HL-60 (cell line): ENCODE measurements at regions not wholly inside any gene's neighbourhood (a gene's known extent, or its start where the extent isn't known, plus 50 kb on each side); places are given as distances from the start of the nearest gene placed in this dataset.

Experiments
- DNase-seq, 2 experiments: peaks; one replicate each; pipeline ENCODE4 v3.0.0-alpha.2; 2010 to 2020; ENCODE audit warnings: low read depth in 1 of 2, low spot score in 1 of 2
- H3K27ac ChIP-seq: fragments of 250-450 bp; sonication (Bioruptor Pico); replicated peaks from 2 replicates; pipeline ENCODE4 v1.5.1; 2020; ENCODE audit warnings: mild to moderate bottlenecking, moderate library complexity
- H3K27me3 ChIP-seq: fragments of 250-450 bp; sonication (Bioruptor Pico); 2 replicates; pipeline ENCODE4 v1.5.1; 2021; ENCODE audit warnings: mild to moderate bottlenecking, moderate library complexity; ENCODE audit not compliant: insufficient read depth, poor library complexity, severe bottlenecking
- H3K4me3 ChIP-seq: replicated peaks from 2 replicates; pipeline ENCODE4 v1.5.1; 2011; ENCODE audit warnings: mild to moderate bottlenecking, control low read depth, low read length; ENCODE audit not compliant: insufficient read depth
- GABPA ChIP-seq: IDR thresholded peaks from 2 replicates; pipeline ENCODE4 v1.6.1; 2012; ENCODE audit warnings: low read depth
- POLR2AphosphoS5 ChIP-seq: IDR thresholded peaks from 2 replicates; pipeline ENCODE4 v1.6.1; 2012; ENCODE audit warnings: low read depth
- REST ChIP-seq: IDR thresholded peaks from 2 replicates; pipeline ENCODE4 v1.6.1; 2012; ENCODE audit warnings: low read depth; ENCODE audit not compliant: insufficient replicate concordance
- SPI1 ChIP-seq: IDR thresholded peaks from 2 replicates; pipeline ENCODE4 v1.6.1; 2012; ENCODE audit warnings: low read depth, mild to moderate bottlenecking, borderline replicate concordance
- TF ChIP-seq, protein P1 (sequence below): IDR thresholded peaks from one replicate; pipeline ENCODE4 v1.5.1; 2011; ENCODE audit warnings: low read length, control low read depth, inconsistent platforms; ENCODE audit not compliant: insufficient read depth

DNA sequence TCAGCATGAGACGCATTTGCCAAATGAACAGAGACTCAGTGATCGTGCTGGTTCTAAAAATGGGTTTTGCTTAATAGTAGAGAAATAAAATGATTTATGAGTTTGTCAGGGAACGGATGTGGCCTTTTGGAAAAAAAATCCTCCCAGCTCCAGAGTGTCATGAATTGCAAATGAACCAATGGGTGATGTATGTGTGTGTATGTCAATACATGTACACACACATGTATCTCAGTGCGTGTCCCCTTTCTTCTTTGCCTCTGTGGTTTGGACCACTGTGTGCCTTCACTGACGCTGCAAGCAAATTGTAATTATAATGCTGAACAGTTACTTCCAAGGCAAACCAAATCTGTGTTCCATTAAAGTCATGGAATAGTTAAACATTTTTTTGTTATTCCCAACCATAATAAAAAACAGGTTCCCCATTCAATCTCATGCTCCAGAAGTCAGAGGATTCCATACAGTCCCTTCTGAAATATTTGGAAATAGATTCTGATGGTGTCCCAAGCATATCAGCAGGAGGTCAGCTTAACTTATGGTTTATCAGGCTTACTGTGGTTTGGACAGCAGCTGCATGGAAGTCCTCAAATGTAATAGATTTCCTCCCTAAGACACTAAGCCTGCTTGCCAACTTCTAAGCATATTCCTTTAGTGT is 630.5 kb downstream of the ACTL7B start:
- Histone ChIP-seq H3K27me3 (no peaks in the 10 kb centered on the region), H3K4me3 (no peak overlapping the region), H3K27ac (no peak overlapping the region)
- DNase-seq: no peak
- TF ChIP-seq SPI1: no peak
- no peak for TF ChIP-seq REST
- no peak for TF ChIP-seq POLR2AphosphoS5
- TF ChIP-seq, protein P1, sequence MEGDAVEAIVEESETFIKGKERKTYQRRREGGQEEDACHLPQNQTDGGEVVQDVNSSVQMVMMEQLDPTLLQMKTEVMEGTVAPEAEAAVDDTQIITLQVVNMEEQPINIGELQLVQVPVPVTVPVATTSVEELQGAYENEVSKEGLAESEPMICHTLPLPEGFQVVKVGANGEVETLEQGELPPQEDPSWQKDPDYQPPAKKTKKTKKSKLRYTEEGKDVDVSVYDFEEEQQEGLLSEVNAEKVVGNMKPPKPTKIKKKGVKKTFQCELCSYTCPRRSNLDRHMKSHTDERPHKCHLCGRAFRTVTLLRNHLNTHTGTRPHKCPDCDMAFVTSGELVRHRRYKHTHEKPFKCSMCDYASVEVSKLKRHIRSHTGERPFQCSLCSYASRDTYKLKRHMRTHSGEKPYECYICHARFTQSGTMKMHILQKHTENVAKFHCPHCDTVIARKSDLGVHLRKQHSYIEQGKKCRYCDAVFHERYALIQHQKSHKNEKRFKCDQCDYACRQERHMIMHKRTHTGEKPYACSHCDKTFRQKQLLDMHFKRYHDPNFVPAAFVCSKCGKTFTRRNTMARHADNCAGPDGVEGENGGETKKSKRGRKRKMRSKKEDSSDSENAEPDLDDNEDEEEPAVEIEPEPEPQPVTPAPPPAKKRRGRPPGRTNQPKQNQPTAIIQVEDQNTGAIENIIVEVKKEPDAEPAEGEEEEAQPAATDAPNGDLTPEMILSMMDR: no peak
- TF ChIP-seq GABPA: no peak

GRCh38 chr9:108224716-108225115 is 631.1 kb downstream of the ACTL7B start:
- TF ChIP-seq POLR2AphosphoS5 (no peak), GABPA (no peak), REST (no peak), SPI1 (no peak)
- TF ChIP-seq, protein P1: no peak

GRCh38 chr9:108219664-108220063 is 636.1 kb downstream of the ACTL7B start:
- no peak overlapping the region for H3K4me3 ChIP-seq
- no peaks in the 10 kb centered on the region for H3K27me3 ChIP-seq
- no peak overlapping the region for H3K27ac ChIP-seq
- TF ChIP-seq POLR2AphosphoS5 (no peak), GABPA (no peak), SPI1 (no peak), REST (no peak)
- TF ChIP-seq, protein P1: no peak
- DNase-seq: no peak

More at GRCh38 chr9:108224716-108225115, 631.1 kb downstream of the ACTL7B start:
- H3K4me3 ChIP-seq: no peak overlapping the region
- DNase-seq: no peak
- no peak overlapping the region for H3K27ac ChIP-seq
- no peaks in the 10 kb centered on the region for H3K27me3 ChIP-seq
